K562 (cell line): ENCODE measurements at regions not wholly inside any gene's neighbourhood (a gene's known extent, or its start where the extent isn't known, plus 50 kb on each side); places are given as distances from the start of the nearest gene placed in this dataset.

Experiments
- MAFF ChIP-seq: IDR thresholded peaks from 2 replicates; pipeline ENCODE4 v1.6.1; 2012; ENCODE audit warnings: low read length, improper control_type of control experiment
- TF ChIP-seq, protein P1 (sequence below): fragments of 250-450 bp; sonication (Bioruptor Pico); IDR thresholded peaks from 2 replicates; pipeline ENCODE4 v1.5.0; 2020; ENCODE audit warnings: mild to moderate bottlenecking, borderline replicate concordance

DNA sequence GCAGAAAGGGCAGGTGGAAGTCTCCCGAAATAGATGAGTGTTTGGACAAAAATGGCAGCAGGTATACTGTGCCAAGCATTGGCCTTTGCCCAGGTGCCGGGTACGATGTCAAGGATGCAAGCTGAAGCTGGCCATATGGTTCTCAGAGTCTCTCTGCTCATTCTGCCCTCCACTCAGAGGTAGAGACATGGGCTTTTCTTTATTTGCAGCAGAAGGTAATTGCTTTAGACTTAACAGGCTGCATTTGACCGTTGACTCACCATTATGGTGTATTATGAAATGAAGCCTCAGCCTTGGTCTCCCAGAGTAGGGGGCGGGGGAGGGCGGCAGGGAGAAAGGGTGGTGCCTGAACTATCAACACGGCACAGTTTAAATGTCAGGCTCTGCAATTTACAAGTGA, 969.1 kb upstream of the EEF2KMT start:
- no peak for TF ChIP-seq MAFF
- TF ChIP-seq, protein P1, sequence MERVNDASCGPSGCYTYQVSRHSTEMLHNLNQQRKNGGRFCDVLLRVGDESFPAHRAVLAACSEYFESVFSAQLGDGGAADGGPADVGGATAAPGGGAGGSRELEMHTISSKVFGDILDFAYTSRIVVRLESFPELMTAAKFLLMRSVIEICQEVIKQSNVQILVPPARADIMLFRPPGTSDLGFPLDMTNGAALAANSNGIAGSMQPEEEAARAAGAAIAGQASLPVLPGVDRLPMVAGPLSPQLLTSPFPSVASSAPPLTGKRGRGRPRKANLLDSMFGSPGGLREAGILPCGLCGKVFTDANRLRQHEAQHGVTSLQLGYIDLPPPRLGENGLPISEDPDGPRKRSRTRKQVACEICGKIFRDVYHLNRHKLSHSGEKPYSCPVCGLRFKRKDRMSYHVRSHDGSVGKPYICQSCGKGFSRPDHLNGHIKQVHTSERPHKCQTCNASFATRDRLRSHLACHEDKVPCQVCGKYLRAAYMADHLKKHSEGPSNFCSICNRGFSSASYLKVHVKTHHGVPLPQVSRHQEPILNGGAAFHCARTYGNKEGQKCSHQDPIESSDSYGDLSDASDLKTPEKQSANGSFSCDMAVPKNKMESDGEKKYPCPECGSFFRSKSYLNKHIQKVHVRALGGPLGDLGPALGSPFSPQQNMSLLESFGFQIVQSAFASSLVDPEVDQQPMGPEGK, result no peak
